OCI-LY3 (cell line): ENCODE measurements at regions not wholly inside any gene's neighbourhood (a gene's known extent, or its start where the extent isn't known, plus 50 kb on each side); places are given as distances from the start of the nearest gene placed in this dataset.
A peak's percentile ranks its signal among the peaks of the same experiment; 100 is the strongest.
"Not testable (repeated sequence)": the region's sequence is repeated elsewhere in the genome, so short reads cannot be mapped to it uniquely, and the experiment has no call there.

Source experiments
- H2AFZ ChIP-seq: fragments of 200-600, 300-600 bp; shearing (Covaris generic); 2 replicates; pipeline ENCODE4 v1.6.0; 2014; ENCODE audit warnings: antibody characterized with exemption, low read depth, low read length
- H3K27ac ChIP-seq: fragments of 200-600, 300-600 bp; sonication (generic); 2 replicates; pipeline ENCODE4 v1.5.1; 2014; ENCODE audit warnings: mild to moderate bottlenecking, low read length, moderate library complexity, mixed read lengths
- H3K27me3 ChIP-seq: fragments of 200-600, 300-600 bp; sonication (generic); 2 replicates; pipeline ENCODE4 v1.6.1; 2014; ENCODE audit warnings: low read depth, low read length, mixed read lengths
- H3K36me3 ChIP-seq: fragments of 200-600, 300-600 bp; sonication (generic); replicated peaks from 2 replicates; pipeline ENCODE3; 2014; ENCODE audit warnings: low read depth, low read length, mixed read lengths
- H3K4me1 ChIP-seq: fragments of 300-600, 200-600 bp; sonication (generic); 2 replicates; pipeline ENCODE4 v1.6.1; 2014; ENCODE audit warnings: low read length, mixed read lengths
- H3K4me2 ChIP-seq: fragments of 200-600, 300-600 bp; sonication (generic); 2 replicates; pipeline ENCODE4 v1.6.1; 2014; ENCODE audit warnings: low read length, mixed read lengths
- H3K4me3 ChIP-seq: fragments of 300-600, 200-600 bp; sonication (generic); 2 replicates; pipeline ENCODE4 v1.5.1; 2014; ENCODE audit warnings: antibody characterized with exemption, mild to moderate bottlenecking, low read length, moderate library complexity
- H3K79me2 ChIP-seq: fragments of 300-600, 200-600 bp; shearing (Covaris generic); 2 replicates; pipeline ENCODE4 v1.6.1; 2014; ENCODE audit warnings: mild to moderate bottlenecking, low read length, mixed read lengths
- H3K9ac ChIP-seq: fragments of 300-600, 200-600 bp; shearing (Covaris generic); 2 replicates; pipeline ENCODE4 v1.6.0; 2014; ENCODE audit warnings: mild to moderate bottlenecking, low read length, moderate library complexity
- H3K9me3 ChIP-seq: fragments of 200-600, 300-600 bp; shearing (Covaris generic); 2 replicates; pipeline ENCODE4 v1.6.1; 2014; ENCODE audit warnings: low read length, mixed read lengths; ENCODE audit not compliant: insufficient read depth
- H4K20me1 ChIP-seq: fragments of 200-600, 300-600 bp; sonication (generic); 2 replicates; pipeline ENCODE4 v1.6.1; 2016; ENCODE audit warnings: low read length, mixed read lengths; ENCODE audit not compliant: insufficient read depth

- H3K36me3 ChIP-seq, H3K9ac ChIP-seq, H3K4me1 ChIP-seq, H3K27me3 ChIP-seq, H4K20me1 ChIP-seq, H3K27ac ChIP-seq, H2AFZ ChIP-seq, H3K9me3 ChIP-seq, H3K4me2 ChIP-seq, H3K4me3 ChIP-seq, H3K79me2 ChIP-seq: not testable (repeated sequence)
Observed at GRCh38 chr21:5085456-5085855, 5435.9 kb upstream of the TPTE start.

DNA sequence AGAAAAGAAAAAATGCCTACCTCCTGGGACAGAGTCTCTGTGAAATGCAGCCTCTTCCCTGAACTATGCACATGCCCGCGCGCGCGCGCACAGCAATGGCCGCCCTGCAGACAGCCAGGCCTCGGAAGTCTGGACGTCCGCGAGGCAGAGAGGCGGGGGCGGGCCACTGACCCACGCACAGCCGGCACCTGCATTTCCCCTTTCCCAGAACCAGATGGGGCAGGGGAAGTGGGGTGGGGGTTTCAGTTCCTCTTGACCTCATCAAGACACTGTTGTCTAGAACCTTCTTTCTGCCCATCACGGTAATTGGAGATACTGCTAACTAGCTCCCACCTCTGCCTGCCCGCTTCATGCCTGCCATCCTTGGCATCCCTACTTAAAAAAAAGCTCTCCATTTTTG is 5435.0 kb upstream of the TPTE start:
- not testable (repeated sequence) for H3K9ac ChIP-seq, H2AFZ ChIP-seq, H3K4me3 ChIP-seq, H3K36me3 ChIP-seq, H3K27me3 ChIP-seq, H3K9me3 ChIP-seq, H3K4me2 ChIP-seq, H3K4me1 ChIP-seq, H4K20me1 ChIP-seq, H3K79me2 ChIP-seq
- H3K27ac ChIP-seq = peak overlapping the region; percentile 44; the same call in 1 of the 2 replicates

GRCh38 chr21:5088820-5089219 is 5432.6 kb upstream of the TPTE start:
- H3K79me2 ChIP-seq, H2AFZ ChIP-seq, H3K36me3 ChIP-seq, H3K4me3 ChIP-seq, H3K4me1 ChIP-seq, H3K9ac ChIP-seq, H3K4me2 ChIP-seq, H3K9me3 ChIP-seq, H3K27ac ChIP-seq, H4K20me1 ChIP-seq, H3K27me3 ChIP-seq: not testable (repeated sequence)

DNA sequence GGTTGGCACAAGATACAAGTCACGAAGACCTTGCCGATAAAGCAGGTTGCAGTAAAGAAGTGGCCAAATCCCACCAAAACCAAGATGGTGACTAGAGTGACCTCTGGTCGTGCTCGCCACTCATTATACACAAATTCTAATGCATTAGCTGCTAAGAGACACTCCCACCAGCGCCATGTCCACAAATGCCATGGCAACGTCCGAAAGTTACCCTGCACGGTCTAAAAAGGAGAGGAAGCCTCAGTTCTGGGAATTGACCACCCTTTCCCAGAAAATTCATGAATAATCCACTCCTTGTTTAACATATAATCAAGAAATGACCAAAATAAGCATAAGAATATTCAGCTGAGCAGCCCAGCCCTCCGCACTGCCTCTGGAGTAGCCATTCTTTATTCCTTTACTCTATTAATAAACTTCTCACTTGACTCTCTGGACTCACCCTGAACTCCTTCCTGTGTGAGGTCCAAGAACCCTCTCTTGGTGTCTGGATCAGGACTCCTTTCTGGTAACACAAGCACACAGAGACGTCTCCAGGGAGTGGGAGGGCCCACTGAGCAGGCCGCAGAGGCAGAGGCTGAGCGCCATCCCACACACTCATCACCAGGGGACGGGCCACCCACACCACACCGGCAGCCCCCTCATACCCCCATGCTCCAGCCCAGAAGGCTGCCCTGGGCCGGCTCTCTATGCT is 5431.8 kb upstream of the TPTE start:
- not testable (repeated sequence) for H3K27me3 ChIP-seq, H3K4me3 ChIP-seq, H3K9me3 ChIP-seq

GRCh38 chr21:5090132-5091079 is 5431.0 kb upstream of the TPTE start:
- H3K9me3 ChIP-seq, H3K27ac ChIP-seq, H3K36me3 ChIP-seq, H3K4me1 ChIP-seq, H3K4me3 ChIP-seq, H2AFZ ChIP-seq, H3K79me2 ChIP-seq, H4K20me1 ChIP-seq, H3K27me3 ChIP-seq, H3K9ac ChIP-seq, H3K4me2 ChIP-seq: not testable (repeated sequence)

More for the DNA sequence above, 5431.8 kb upstream of the TPTE start:
- not testable (repeated sequence) for H3K27ac ChIP-seq, H3K9ac ChIP-seq, H3K79me2 ChIP-seq, H3K36me3 ChIP-seq, H2AFZ ChIP-seq, H3K4me2 ChIP-seq, H4K20me1 ChIP-seq, H3K4me1 ChIP-seq

DNA sequence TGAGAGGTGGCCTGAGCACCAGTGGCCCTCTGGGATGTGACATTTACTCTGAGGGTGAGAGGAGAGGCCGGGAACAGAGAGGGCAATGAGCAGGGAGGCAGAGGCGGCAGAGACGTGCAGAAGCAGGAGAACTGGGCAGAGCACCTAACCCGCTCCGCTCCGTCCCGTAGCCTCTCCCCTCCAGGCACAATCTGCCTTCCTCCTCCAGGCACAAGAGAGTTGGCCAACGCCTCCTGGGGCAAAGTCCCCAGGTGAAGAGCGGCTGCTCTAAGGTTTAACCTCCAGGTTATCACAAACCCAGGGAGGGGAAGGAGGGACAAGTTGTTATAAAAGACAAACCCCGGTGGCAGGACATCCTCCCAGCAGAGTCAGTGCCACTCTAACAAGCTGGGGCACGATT is 5430.1 kb upstream of the TPTE start:
- not testable (repeated sequence) for H3K27ac ChIP-seq, H3K9ac ChIP-seq, H4K20me1 ChIP-seq, H3K9me3 ChIP-seq, H3K27me3 ChIP-seq, H2AFZ ChIP-seq, H3K4me2 ChIP-seq, H3K36me3 ChIP-seq, H3K4me3 ChIP-seq, H3K79me2 ChIP-seq, H3K4me1 ChIP-seq

GRCh38 chr21:5095628-5096027 is 5425.8 kb upstream of the TPTE start:
- H4K20me1 ChIP-seq, H3K27ac ChIP-seq, H3K9ac ChIP-seq, H3K4me3 ChIP-seq, H3K9me3 ChIP-seq, H3K79me2 ChIP-seq, H3K4me1 ChIP-seq, H3K36me3 ChIP-seq, H3K4me2 ChIP-seq, H2AFZ ChIP-seq, H3K27me3 ChIP-seq: not testable (repeated sequence)

DNA sequence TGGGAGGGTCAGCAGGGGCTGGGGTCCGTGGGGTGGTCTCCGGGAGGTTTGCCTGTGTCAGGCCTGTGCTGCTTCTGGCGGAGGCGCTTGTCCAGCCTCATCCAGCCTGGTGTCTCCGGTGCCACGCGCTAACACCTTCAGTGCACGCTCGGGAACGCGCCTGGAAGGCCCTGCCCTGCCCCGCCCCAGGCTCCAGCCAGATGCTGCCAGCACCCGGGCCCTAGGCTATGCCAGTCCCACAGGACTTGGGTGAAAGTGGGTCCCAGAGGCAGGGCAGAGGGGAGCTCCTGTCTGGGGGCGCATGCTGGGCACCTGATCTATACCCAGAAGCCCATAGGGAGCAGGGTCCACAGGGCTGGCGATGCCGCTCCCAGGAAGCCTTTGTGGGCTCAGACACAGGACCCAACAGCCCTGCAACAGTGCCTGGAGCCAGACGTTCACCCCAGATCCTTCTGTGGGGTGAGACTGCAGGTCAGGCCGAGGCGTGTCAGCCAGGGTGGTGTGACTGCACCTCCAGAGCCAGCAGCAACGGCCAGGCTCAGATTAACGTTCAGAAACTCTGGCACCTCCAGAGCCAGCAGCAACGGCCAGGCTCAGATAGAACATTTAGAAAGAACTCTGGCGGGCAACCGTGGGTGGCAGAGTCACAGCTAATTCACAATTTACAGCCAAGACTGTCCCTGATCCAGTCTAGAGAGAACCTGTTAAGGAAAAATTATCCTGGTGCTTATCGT is 5423.2 kb upstream of the TPTE start:
- H3K9ac ChIP-seq, H3K27me3 ChIP-seq, H3K27ac ChIP-seq, H4K20me1 ChIP-seq, H2AFZ ChIP-seq, H3K9me3 ChIP-seq, H3K4me1 ChIP-seq, H3K4me3 ChIP-seq, H3K36me3 ChIP-seq, H3K79me2 ChIP-seq, H3K4me2 ChIP-seq: not testable (repeated sequence)

DNA sequence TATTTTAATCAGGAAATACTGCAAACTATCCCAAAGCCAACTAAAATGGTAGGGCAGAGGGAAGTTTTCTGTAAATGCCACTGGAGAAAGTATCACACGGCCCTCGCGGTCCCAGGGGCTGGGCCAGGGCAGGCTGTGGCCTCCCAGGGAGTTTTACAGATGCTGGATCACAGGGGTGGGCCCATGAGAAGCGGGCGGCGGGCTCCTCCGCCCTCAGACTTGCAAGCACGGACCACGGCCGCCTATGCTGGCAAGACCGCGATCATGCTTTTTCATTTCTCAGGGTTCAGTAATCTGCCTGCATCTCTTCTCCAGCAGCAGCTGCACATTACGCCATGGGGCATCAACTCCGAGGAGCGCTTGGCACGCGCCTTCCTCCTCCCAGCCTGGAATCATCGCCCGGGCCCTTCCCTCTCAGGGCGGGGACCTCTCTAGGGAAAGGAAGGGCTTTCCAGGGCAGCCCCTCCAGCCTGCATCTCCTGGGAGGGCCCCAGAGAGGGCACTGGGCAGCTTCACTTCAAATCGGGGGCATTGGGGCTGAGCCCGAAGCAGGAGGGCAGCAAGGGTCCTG is 5420.7 kb upstream of the TPTE start:
- not testable (repeated sequence) for H3K4me2 ChIP-seq, H3K27me3 ChIP-seq, H3K9ac ChIP-seq, H3K27ac ChIP-seq, H3K4me1 ChIP-seq, H3K4me3 ChIP-seq, H3K9me3 ChIP-seq, H2AFZ ChIP-seq, H4K20me1 ChIP-seq, H3K36me3 ChIP-seq, H3K79me2 ChIP-seq
